ENCODE measurements at regions not wholly inside any gene's neighbourhood (a gene's known extent, or its start where the extent isn't known, plus 50 kb on each side); places are given as distances from the start of the nearest gene placed in this dataset.

DNA sequence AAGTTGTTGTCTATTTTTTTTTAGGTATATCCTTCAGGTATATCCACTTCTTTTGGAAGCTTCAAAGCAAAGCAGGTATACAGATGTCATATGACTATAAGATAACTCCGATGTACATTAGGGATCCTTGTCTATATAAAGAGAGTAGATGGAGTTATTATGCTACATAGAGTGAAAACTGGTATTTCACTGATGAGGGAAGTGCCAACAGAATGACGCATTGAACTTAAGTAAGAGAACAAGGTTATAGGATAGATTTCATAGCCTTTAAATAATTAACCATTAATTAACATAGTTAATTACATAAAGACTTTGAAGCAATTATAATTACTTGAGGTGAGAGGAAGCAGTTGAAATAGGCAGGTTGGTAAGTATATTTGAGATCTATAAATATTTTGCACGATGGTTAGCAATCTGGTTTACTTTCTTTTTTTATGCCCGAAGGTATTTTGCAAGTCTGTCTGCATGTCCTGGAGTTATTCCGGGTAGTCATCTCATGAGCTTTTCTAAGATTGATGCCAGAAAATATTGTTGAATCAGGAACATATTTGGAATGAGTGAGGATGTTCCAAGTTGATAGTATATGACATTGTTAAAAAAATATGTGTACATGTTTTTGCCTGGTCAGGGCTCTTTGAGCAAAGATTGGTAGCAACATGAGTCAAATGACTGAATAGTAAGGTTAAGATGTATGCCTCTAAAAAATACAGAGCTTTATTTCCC is 299.5 kb upstream of the KCNMB2 start (continued):
- TF ChIP-seq, protein P1, sequence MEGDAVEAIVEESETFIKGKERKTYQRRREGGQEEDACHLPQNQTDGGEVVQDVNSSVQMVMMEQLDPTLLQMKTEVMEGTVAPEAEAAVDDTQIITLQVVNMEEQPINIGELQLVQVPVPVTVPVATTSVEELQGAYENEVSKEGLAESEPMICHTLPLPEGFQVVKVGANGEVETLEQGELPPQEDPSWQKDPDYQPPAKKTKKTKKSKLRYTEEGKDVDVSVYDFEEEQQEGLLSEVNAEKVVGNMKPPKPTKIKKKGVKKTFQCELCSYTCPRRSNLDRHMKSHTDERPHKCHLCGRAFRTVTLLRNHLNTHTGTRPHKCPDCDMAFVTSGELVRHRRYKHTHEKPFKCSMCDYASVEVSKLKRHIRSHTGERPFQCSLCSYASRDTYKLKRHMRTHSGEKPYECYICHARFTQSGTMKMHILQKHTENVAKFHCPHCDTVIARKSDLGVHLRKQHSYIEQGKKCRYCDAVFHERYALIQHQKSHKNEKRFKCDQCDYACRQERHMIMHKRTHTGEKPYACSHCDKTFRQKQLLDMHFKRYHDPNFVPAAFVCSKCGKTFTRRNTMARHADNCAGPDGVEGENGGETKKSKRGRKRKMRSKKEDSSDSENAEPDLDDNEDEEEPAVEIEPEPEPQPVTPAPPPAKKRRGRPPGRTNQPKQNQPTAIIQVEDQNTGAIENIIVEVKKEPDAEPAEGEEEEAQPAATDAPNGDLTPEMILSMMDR (IDR thresholded peaks at IDR 0.05; ENCODE audit: control extremely low read depth in 1 of 3, insufficient read depth in 1 of 3, low read depth in 1 of 3, low read length in 3 of 3): no peak
- TF ChIP-seq MAFK (IDR thresholded peaks at IDR 0.05; ENCODE audit: low read depth, low read length): no peak
- TF ChIP-seq TAF7 (optimal IDR thresholded peaks at IDR 0.05; ENCODE audit: borderline replicate concordance, low read depth, low read length): no peak
- TF ChIP-seq TAF1 (IDR thresholded peaks at IDR 0.05; ENCODE audit: low read depth, low read length): no peak
- TF ChIP-seq KDM4A (IDR thresholded peaks at IDR 0.05; ENCODE audit: low read depth, low read length, severe bottlenecking): no peak
- no peak for TF ChIP-seq NRF1 (IDR thresholded peaks at IDR 0.05; ENCODE audit: low read depth, low read length)
- TF ChIP-seq SIX5 (IDR thresholded peaks at IDR 0.05; ENCODE audit: low read depth, low read length): no peak
- TF ChIP-seq, protein P2, sequence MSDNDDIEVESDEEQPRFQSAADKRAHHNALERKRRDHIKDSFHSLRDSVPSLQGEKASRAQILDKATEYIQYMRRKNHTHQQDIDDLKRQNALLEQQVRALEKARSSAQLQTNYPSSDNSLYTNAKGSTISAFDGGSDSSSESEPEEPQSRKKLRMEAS (IDR thresholded peaks at IDR 0.05): no peak
